Vagina (tissue), 2 donors: ENCODE measurements at regions not wholly inside any gene's neighbourhood (a gene's known extent, or its start where the extent isn't known, plus 50 kb on each side); places are given as distances from the start of the nearest gene placed in this dataset.

Source experiments
- CTCF ChIP-seq, 3 experiments: fragments of 450-650 bp in 2 of 3; fragments of 200-600 bp in 1 of 3; sonication (generic) in 1 of 3; IDR thresholded peaks; one replicate each; pipeline ENCODE4 v1.5.1; 2017 to 2019; ENCODE audit warnings: antibody characterized with exemption in 3 of 3, mild to moderate bottlenecking in 2 of 3, moderate library complexity in 2 of 3
- POLR2A ChIP-seq, 2 donors: fragments of 450-650 bp; IDR thresholded peaks; one replicate each; pipeline ENCODE4 v1.6.1; 2017; ENCODE audit warnings: antibody characterized with exemption in 2 of 2, mild to moderate bottlenecking in 2 of 2, moderate library complexity in 2 of 2
- POLR2AphosphoS5 ChIP-seq, 2 donors: sonication (generic); formaldehyde crosslinking; IDR thresholded peaks; one replicate each; pipeline ENCODE4 v1.9.0; 2017; ENCODE audit warnings: antibody characterized with exemption in 2 of 2, mild to moderate bottlenecking in 2 of 2, low read depth in 1 of 2; ENCODE audit not compliant: insufficient read depth in 1 of 2

- no peak for TF ChIP-seq CTCF (IDR thresholded peaks at IDR 0.05)
- TF ChIP-seq POLR2A (IDR thresholded peaks at IDR 0.05): no peak
- TF ChIP-seq POLR2AphosphoS5 (IDR thresholded peaks at IDR 0.05; ENCODE audit: insufficient read depth in 1 of 2, low read depth in 1 of 2): no peak
Observed at GRCh38 chr18:39618265-39619003, 2052.8 kb upstream of the CELF4 start.
